HEK293 (cell line): ENCODE measurements at regions not wholly inside any gene's neighbourhood (a gene's known extent, or its start where the extent isn't known, plus 50 kb on each side); places are given as distances from the start of the nearest gene placed in this dataset.

Source experiments
- CTCF ChIA-PET: fragments of 350-600 bp; formaldehyde crosslinking; extraction: SDS; loops from one replicate; lab custom pipeline; 2021; ENCODE audit warnings: antibody characterized with exemption; lab: Yijun Ruan, JAX
- POLR2A ChIA-PET: fragments of 300-600 bp; formaldehyde crosslinking; extraction: SDS; loops from one replicate; lab custom pipeline; 2020; ENCODE audit warnings: antibody characterized with exemption, inconsistent platforms; lab: Yijun Ruan, JAX
- H3K27ac ChIP-seq: fragments of 200-500 bp; sonication (Bioruptor generic); 2 replicates; pipeline ENCODE4 v1.5.1; 2014; ENCODE audit warnings: low read depth, low read length, control low read depth, inconsistent platforms; ENCODE audit errors: extremely low read depth
- H3K36me3 ChIP-seq, 2 experiments: fragments of 200-500 bp in 1 of 2; sonication (Bioruptor generic) in 1 of 2; 1 replicate in 1 of 2; 2 replicates in 1 of 2; pipeline ENCODE4 v1.5.1; 2014 to 2017; ENCODE audit warnings: inconsistent platforms in 2 of 2, low read length in 2 of 2; ENCODE audit not compliant: control insufficient read depth in 2 of 2, insufficient read depth in 1 of 2
- H3K4me1 ChIP-seq: fragments of 200-500 bp; sonication (Bioruptor generic); 2 replicates; pipeline ENCODE4 v1.5.1; 2014; ENCODE audit warnings: mild to moderate bottlenecking, low read length, inconsistent platforms; ENCODE audit not compliant: control insufficient read depth, insufficient read depth
- H3K4me3 ChIP-seq: 2 replicates; pipeline ENCODE4 v1.5.1; 2011; ENCODE audit warnings: low read depth, mild to moderate bottlenecking, control low read depth, low read length, moderate library complexity
- H3K9me3 ChIP-seq: fragments of 200-500 bp; sonication (Bioruptor generic); 2 replicates; pipeline ENCODE4 v1.5.1; 2014; ENCODE audit warnings: low read depth, low read length, inconsistent platforms; ENCODE audit not compliant: control insufficient read depth, insufficient read depth
- GFI1B ChIP-seq: fragments of 450-650 bp; formaldehyde crosslinking; IDR thresholded peaks from 2 replicates; pipeline ENCODE4 v1.5.1; 2016; ENCODE audit warnings: missing biosample characterization, missing genetic modification characterization
- INSM2 ChIP-seq: fragments of 450-650 bp; formaldehyde crosslinking; IDR thresholded peaks from 2 replicates; pipeline ENCODE4 v1.5.1; 2016; ENCODE audit warnings: missing biosample characterization, missing genetic modification characterization
- KLF8 ChIP-seq: fragments of 450-650 bp; formaldehyde crosslinking; IDR thresholded peaks from 2 replicates; pipeline ENCODE4 v1.5.1; 2016; ENCODE audit warnings: missing biosample characterization, missing genetic modification characterization
- PRDM6 ChIP-seq: fragments of 450-650 bp; formaldehyde crosslinking; IDR thresholded peaks from 2 replicates; pipeline ENCODE4 v1.5.1; 2017; ENCODE audit warnings: missing biosample characterization, missing genetic modification characterization
- RBAK ChIP-seq: fragments of 450-650 bp; formaldehyde crosslinking; IDR thresholded peaks from 2 replicates; pipeline ENCODE4 v1.5.1; 2016; ENCODE audit warnings: missing biosample characterization, missing genetic modification characterization
- SETDB1 ChIP-seq: IDR thresholded peaks from one replicate; pipeline ENCODE4 v1.6.1; 2017; ENCODE audit warnings: mild to moderate bottlenecking, low read length, moderate library complexity, mixed read lengths; ENCODE audit not compliant: insufficient read length
- TRIM28 ChIP-seq: IDR thresholded peaks from 2 replicates; pipeline ENCODE4 v1.6.1; 2011; ENCODE audit warnings: low read length, control low read depth, borderline replicate concordance
- ZBTB49 ChIP-seq: fragments of 450-650 bp; formaldehyde crosslinking; IDR thresholded peaks from 2 replicates; pipeline ENCODE4 v1.5.1; 2016; ENCODE audit warnings: missing biosample characterization, missing genetic modification characterization, low read depth
- ZFP37 ChIP-seq: fragments of 450-650 bp; formaldehyde crosslinking; IDR thresholded peaks from 2 replicates; pipeline ENCODE4 v1.5.1; 2016; ENCODE audit warnings: missing biosample characterization, missing genetic modification characterization
- ZNF146 ChIP-seq: fragments of 450-650 bp; formaldehyde crosslinking; IDR thresholded peaks from 2 replicates; pipeline ENCODE4 v1.5.1; 2016; ENCODE audit warnings: missing biosample characterization, missing genetic modification characterization
- ZNF223 ChIP-seq: fragments of 450-650 bp; formaldehyde crosslinking; IDR thresholded peaks from 2 replicates; pipeline ENCODE4 v1.5.1; 2016; ENCODE audit warnings: missing biosample characterization, missing genetic modification characterization
- ZNF23 ChIP-seq: fragments of 450-650 bp; formaldehyde crosslinking; IDR thresholded peaks from 2 replicates; pipeline ENCODE4 v1.5.1; 2016; ENCODE audit warnings: missing biosample characterization, missing genetic modification characterization, borderline replicate concordance
- ZNF274 ChIP-seq, 2 experiments: fragments of 200-500 bp in 1 of 2; fragments of 450-650 bp in 1 of 2; sonication (Bioruptor generic) in 1 of 2; formaldehyde crosslinking in 1 of 2; IDR thresholded peaks; 2 replicates each; pipeline versions ENCODE4 v1.5.1 to v1.6.1; 2014 to 2016; ENCODE audit warnings: borderline replicate concordance in 1 of 2, inconsistent platforms in 1 of 2, low read length in 1 of 2, missing biosample characterization in 1 of 2, missing genetic modification characterization in 1 of 2
- ZNF292 ChIP-seq: fragments of 450-650 bp; formaldehyde crosslinking; IDR thresholded peaks from 2 replicates; pipeline ENCODE4 v1.5.1; 2016; ENCODE audit warnings: low read depth, missing biosample characterization, missing genetic modification characterization, borderline replicate concordance
- ZNF302 ChIP-seq: fragments of 450-650 bp; formaldehyde crosslinking; IDR thresholded peaks from 2 replicates; pipeline ENCODE4 v1.5.1; 2016; ENCODE audit warnings: missing biosample characterization, missing genetic modification characterization, low read depth
- ZNF335 ChIP-seq: fragments of 450-650 bp; formaldehyde crosslinking; conservative IDR thresholded peaks from 2 replicates; pipeline ENCODE4 v1.5.1; 2016; ENCODE audit warnings: missing biosample characterization, missing genetic modification characterization
- ZNF548 ChIP-seq: fragments of 450-650 bp; formaldehyde crosslinking; IDR thresholded peaks from 2 replicates; pipeline ENCODE4 v1.5.1; 2016; ENCODE audit warnings: missing biosample characterization, missing genetic modification characterization
- ZNF621 ChIP-seq: fragments of 450-650 bp; formaldehyde crosslinking; IDR thresholded peaks from 2 replicates; pipeline ENCODE4 v1.5.1; 2017; ENCODE audit warnings: missing biosample characterization, missing genetic modification characterization
- ZNF658 ChIP-seq: fragments of 450-650 bp; formaldehyde crosslinking; IDR thresholded peaks from 2 replicates; pipeline ENCODE4; 2016; ENCODE audit warnings: missing biosample characterization, missing genetic modification characterization
- ZNF660 ChIP-seq: fragments of 450-650 bp; IDR thresholded peaks from 2 replicates; pipeline ENCODE4 v1.5.1; 2018; ENCODE audit warnings: missing biosample characterization, mild to moderate bottlenecking, missing genetic modification characterization
- ZNF701 ChIP-seq: fragments of 450-650 bp; formaldehyde crosslinking; IDR thresholded peaks from 2 replicates; pipeline ENCODE4 v1.5.1; 2016; ENCODE audit warnings: missing biosample characterization, missing genetic modification characterization
- ZNF791 ChIP-seq: fragments of 450-650 bp; formaldehyde crosslinking; IDR thresholded peaks from 2 replicates; pipeline ENCODE4 v1.5.1; 2016; ENCODE audit warnings: missing biosample characterization, missing genetic modification characterization
- ZNF830 ChIP-seq: fragments of 450-650 bp; IDR thresholded peaks from 2 replicates; pipeline ENCODE4 v1.5.0; 2018; ENCODE audit warnings: missing biosample characterization, missing genetic modification characterization, low read depth, mild to moderate bottlenecking, moderate library complexity
- TF ChIP-seq, protein P1 (sequence below): fragments of 450-650 bp; formaldehyde crosslinking; IDR thresholded peaks from 2 replicates; pipeline ENCODE4 v1.5.1; 2016; ENCODE audit warnings: missing biosample characterization, missing genetic modification characterization
- TF ChIP-seq, protein P2 (sequence below): fragments of 450-650 bp; formaldehyde crosslinking; IDR thresholded peaks from 2 replicates; pipeline ENCODE4 v1.5.1; 2016; ENCODE audit warnings: missing biosample characterization, missing genetic modification characterization

DNA sequence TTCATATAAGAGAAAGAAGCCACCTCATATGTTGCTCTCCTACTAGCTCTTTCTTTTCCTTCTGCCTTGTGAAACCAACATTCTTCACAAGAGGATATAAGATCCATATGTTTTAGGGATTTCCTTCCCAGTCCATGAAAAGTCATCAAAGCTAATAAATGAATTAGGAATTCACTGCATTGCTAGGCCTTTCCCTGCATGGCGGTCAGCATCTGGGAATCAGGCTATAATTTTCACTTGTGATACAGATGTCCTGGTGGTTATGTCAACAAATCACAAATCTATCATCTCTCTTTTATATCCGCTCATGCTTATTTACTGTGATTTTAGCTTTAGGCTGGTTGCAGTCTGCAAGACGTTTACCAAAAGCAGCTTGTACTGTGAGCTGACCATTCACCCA lies 510.0 kb downstream of the NLGN4X start:
- POLR2A ChIA-PET: no interaction called here
- TF ChIP-seq ZNF701 (tag by site-specific recombination): no peak
- TF ChIP-seq ZNF274 (IDR thresholded peaks at IDR 0.05; ENCODE audit: low read length): no peak
- no peak for TF ChIP-seq ZNF274 (tag by site-specific recombination; IDR thresholded peaks at IDR 0.05; ENCODE audit: borderline replicate concordance)
- TF ChIP-seq RBAK (tag by site-specific recombination): no peak
- TF ChIP-seq ZFP37 (tag by site-specific recombination): no peak
- TF ChIP-seq SETDB1: no peak
- TF ChIP-seq ZNF223 (tag by site-specific recombination): no peak
- TF ChIP-seq ZNF791: no peak
- TF ChIP-seq, protein P1, sequence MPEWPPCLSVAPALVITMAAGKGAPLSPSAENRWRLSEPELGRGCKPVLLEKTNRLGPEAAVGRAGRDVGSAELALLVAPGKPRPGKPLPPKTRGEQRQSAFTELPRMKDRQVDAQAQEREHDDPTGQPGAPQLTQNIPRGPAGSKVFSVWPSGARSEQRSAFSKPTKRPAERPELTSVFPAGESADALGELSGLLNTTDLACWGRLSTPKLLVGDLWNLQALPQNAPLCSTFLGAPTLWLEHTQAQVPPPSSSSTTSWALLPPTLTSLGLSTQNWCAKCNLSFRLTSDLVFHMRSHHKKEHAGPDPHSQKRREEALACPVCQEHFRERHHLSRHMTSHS: no peak
- no peak for TF ChIP-seq ZNF548
- TF ChIP-seq GFI1B (tag by site-specific recombination): no peak
- TF ChIP-seq ZNF302: no peak
- no peak for TF ChIP-seq TRIM28
- no peak for TF ChIP-seq KLF8 (tag by site-specific recombination)
- H3K4me1 ChIP-seq: no peaks in the 10 kb centered on the region
- no peak overlapping the region for H3K27ac ChIP-seq
- no peak overlapping the region for H3K4me3 ChIP-seq
- no peaks in the 10 kb centered on the region for H3K36me3 ChIP-seq
- CTCF ChIA-PET: no interaction called here
- H3K9me3 ChIP-seq: no peaks in the 10 kb centered on the region

DNA sequence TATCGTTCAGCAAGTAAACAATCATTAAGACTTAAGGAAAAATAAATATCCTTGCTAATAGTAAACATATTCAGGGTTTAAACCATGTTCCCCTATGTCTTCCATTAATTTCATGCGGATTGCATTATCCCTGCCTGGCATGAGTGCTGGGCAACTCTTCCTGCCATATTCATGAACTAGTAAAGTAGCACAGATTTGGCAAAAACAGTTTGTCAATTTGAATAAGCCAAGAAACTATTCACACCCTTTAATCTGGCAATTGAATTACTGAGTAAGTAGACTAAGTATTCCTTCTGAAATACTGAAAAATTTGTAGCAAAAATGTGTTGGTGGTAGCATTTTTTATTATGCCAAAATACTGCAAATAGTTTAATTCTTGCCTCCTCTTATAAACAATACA lies 512.0 kb downstream of the NLGN4X start:
- H3K9me3 ChIP-seq: no peaks in the 10 kb centered on the region
- TF ChIP-seq ZNF302 (no peak), ZNF146 (tag by site-specific recombination) (no peak), ZNF292 (tag by site-specific recombination) (no peak), INSM2 (tag by site-specific recombination) (no peak), PRDM6 (tag by site-specific recombination) (no peak), ZNF658 (tag by site-specific recombination) (no peak), ZNF23 (tag by site-specific recombination) (no peak), ZNF830 (tag by site-specific recombination) (no peak), ZNF335 (tag by site-specific recombination) (no peak), ZNF621 (no peak), ZNF660 (tag by site-specific recombination) (no peak), ZBTB49 (no peak)
- TF ChIP-seq, protein P2, sequence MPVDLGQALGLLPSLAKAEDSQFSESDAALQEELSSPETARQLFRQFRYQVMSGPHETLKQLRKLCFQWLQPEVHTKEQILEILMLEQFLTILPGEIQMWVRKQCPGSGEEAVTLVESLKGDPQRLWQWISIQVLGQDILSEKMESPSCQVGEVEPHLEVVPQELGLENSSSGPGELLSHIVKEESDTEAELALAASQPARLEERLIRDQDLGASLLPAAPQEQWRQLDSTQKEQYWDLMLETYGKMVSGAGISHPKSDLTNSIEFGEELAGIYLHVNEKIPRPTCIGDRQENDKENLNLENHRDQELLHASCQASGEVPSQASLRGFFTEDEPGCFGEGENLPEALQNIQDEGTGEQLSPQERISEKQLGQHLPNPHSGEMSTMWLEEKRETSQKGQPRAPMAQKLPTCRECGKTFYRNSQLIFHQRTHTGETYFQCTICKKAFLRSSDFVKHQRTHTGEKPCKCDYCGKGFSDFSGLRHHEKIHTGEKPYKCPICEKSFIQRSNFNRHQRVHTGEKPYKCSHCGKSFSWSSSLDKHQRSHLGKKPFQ (tag by site-specific recombination): no peak
- H3K4me3 ChIP-seq: no peak overlapping the region
- no peaks in the 10 kb centered on the region for H3K4me1 ChIP-seq
- ChIA-PET POLR2A (no interaction called here), CTCF (no interaction called here)
- no peaks in the 10 kb centered on the region for H3K36me3 ChIP-seq
- no peak overlapping the region for H3K27ac ChIP-seq
